ENCODE measurements at regions not wholly inside any gene's neighbourhood (a gene's known extent, or its start where the extent isn't known, plus 50 kb on each side); places are given as distances from the start of the nearest gene placed in this dataset.

- DNase-seq: no peak
Observed at GRCh38 chr1:227370533-227371254, 52.4 kb upstream of the CDC42BPA start.

GRCh38 chr1:227369102-227369760, 50.9 kb upstream of the CDC42BPA start:
- DNase-seq: no peak
